ENCODE measurements at regions not wholly inside any gene's neighbourhood (a gene's known extent, or its start where the extent isn't known, plus 50 kb on each side); places are given as distances from the start of the nearest gene placed in this dataset.

GRCh38 chr2:156021146-156022040 is 311.1 kb downstream of the NR4A2 start (continued):
- TF ChIP-seq CHD7 (IDR thresholded peaks at IDR 0.05; ENCODE audit: insufficient replicate concordance, low read length), result no peak
- TF ChIP-seq YY1 (IDR thresholded peaks at IDR 0.05; ENCODE audit: low read depth, low read length), result no peak
- no peak for TF ChIP-seq CTCF (IDR thresholded peaks at IDR 0.05; ENCODE audit: control extremely low read depth in 1 of 3, insufficient read depth in 1 of 3, low read depth in 1 of 3, low read length in 3 of 3)
- no peak for TF ChIP-seq ASH2L (IDR thresholded peaks at IDR 0.05; ENCODE audit: low read length)
- TF ChIP-seq TCF12 (IDR thresholded peaks at IDR 0.05; ENCODE audit: low read depth, low read length), result no peak
- no peak for TF ChIP-seq GABPA (IDR thresholded peaks at IDR 0.05; ENCODE audit: borderline replicate concordance, insufficient read depth, low read length)

Measured in H1 (cell line).